ENCODE measurements at regions not wholly inside any gene's neighbourhood (a gene's known extent, or its start where the extent isn't known, plus 50 kb on each side); places are given as distances from the start of the nearest gene placed in this dataset.
A peak's percentile ranks its signal among the peaks of the same experiment; 100 is the strongest.
"Not testable (repeated sequence)": the region's sequence is repeated elsewhere in the genome, so short reads cannot be mapped to it uniquely, and the experiment has no call there.

GRCh38 chr17:27365329-27365945, 71.5 kb downstream of the WSB1 start:
- H3K4me3 ChIP-seq (ENCODE audit: low read length); H3K27ac ChIP-seq (ENCODE audit: low read depth, low read length); H3K36me3 ChIP-seq (ENCODE audit: control insufficient read depth, insufficient read depth, low read length): not testable (repeated sequence)

GRCh38 chr17:27366437-27366836, 72.5 kb downstream of the WSB1 start:
- H3K36me3 ChIP-seq (ENCODE audit: control insufficient read depth, insufficient read depth, low read length): no peaks in the 10 kb centered on the region
- no peak overlapping the region for H3K9ac ChIP-seq (ENCODE audit: low read length)
- peaks cover 25% of the 10 kb centered on the region for H3K4me1 ChIP-seq (ENCODE audit: control insufficient read depth, insufficient read depth, low read length)
- H3K27me3 ChIP-seq (ENCODE audit: control insufficient read depth, insufficient read depth, low read length): no peaks in the 10 kb centered on the region
- H3K27ac ChIP-seq (ENCODE audit: low read depth, low read length): peak overlapping the region; percentile 93
- H3K4me3 ChIP-seq (ENCODE audit: low read length): no peak overlapping the region

More at GRCh38 chr17:27365329-27365945, 71.5 kb downstream of the WSB1 start:
- H3K9ac ChIP-seq (ENCODE audit: low read length); H3K27me3 ChIP-seq (ENCODE audit: control insufficient read depth, insufficient read depth, low read length): not testable (repeated sequence)
- H3K4me1 ChIP-seq (ENCODE audit: control insufficient read depth, insufficient read depth, low read length): peaks cover 25% of the 10 kb centered on the region

GRCh38 chr17:27367121-27367981, 73.4 kb downstream of the WSB1 start:
- H3K27ac ChIP-seq (ENCODE audit: low read depth, low read length): peak overlapping the region; percentile 93
- no peaks in the 10 kb centered on the region for H3K27me3 ChIP-seq (ENCODE audit: control insufficient read depth, insufficient read depth, low read length)
- H3K36me3 ChIP-seq (ENCODE audit: control insufficient read depth, insufficient read depth, low read length): no peaks in the 10 kb centered on the region
- H3K4me1 ChIP-seq (ENCODE audit: control insufficient read depth, insufficient read depth, low read length): peaks cover 25% of the 10 kb centered on the region
- H3K9ac ChIP-seq (ENCODE audit: low read length): no peak overlapping the region
- no peak overlapping the region for H3K4me3 ChIP-seq (ENCODE audit: low read length)

- H3K4me3 ChIP-seq (ENCODE audit: low read length): no peak overlapping the region
- no peak overlapping the region for H3K9ac ChIP-seq (ENCODE audit: low read length)
- peaks cover 25% of the 10 kb centered on the region for H3K4me1 ChIP-seq (ENCODE audit: control insufficient read depth, insufficient read depth, low read length)
- H3K27me3 ChIP-seq (ENCODE audit: control insufficient read depth, insufficient read depth, low read length): no peaks in the 10 kb centered on the region
- peak overlapping the region; percentile 93 for H3K27ac ChIP-seq (ENCODE audit: low read depth, low read length)
- no peaks in the 10 kb centered on the region for H3K36me3 ChIP-seq (ENCODE audit: control insufficient read depth, insufficient read depth, low read length)
Measured at GRCh38 chr17:27368151-27368795, 74.4 kb downstream of the WSB1 start.

GRCh38 chr17:27368980-27369379, 75.1 kb downstream of the WSB1 start:
- Histone ChIP-seq H3K9ac (ENCODE audit: low read length) (no peak overlapping the region), H3K4me3 (ENCODE audit: low read length) (no peak overlapping the region), H3K4me1 (ENCODE audit: control insufficient read depth, insufficient read depth, low read length) (peaks cover 20% of the 10 kb centered on the region), H3K27ac (ENCODE audit: low read depth, low read length) (peak overlapping the region; percentile 93), H3K27me3 (ENCODE audit: control insufficient read depth, insufficient read depth, low read length) (no peaks in the 10 kb centered on the region), H3K36me3 (ENCODE audit: control insufficient read depth, insufficient read depth, low read length) (no peaks in the 10 kb centered on the region)

- H3K27me3 ChIP-seq (ENCODE audit: control insufficient read depth, insufficient read depth, low read length): no peaks in the 10 kb centered on the region
- H3K36me3 ChIP-seq (ENCODE audit: control insufficient read depth, insufficient read depth, low read length): no peaks in the 10 kb centered on the region
- H3K4me1 ChIP-seq (ENCODE audit: control insufficient read depth, insufficient read depth, low read length): peaks cover 16% of the 10 kb centered on the region
- H3K27ac ChIP-seq (ENCODE audit: low read depth, low read length): no peak overlapping the region
- no peak overlapping the region for H3K4me3 ChIP-seq (ENCODE audit: low read length)
- H3K9ac ChIP-seq (ENCODE audit: low read length): no peak overlapping the region
Measured at GRCh38 chr17:27370776-27371175, 76.9 kb downstream of the WSB1 start.

GRCh38 chr17:27373695-27374094, 79.8 kb downstream of the WSB1 start:
- H3K4me1 ChIP-seq (ENCODE audit: control insufficient read depth, insufficient read depth, low read length); H3K27me3 ChIP-seq (ENCODE audit: control insufficient read depth, insufficient read depth, low read length); H3K9ac ChIP-seq (ENCODE audit: low read length); H3K4me3 ChIP-seq (ENCODE audit: low read length); H3K36me3 ChIP-seq (ENCODE audit: control insufficient read depth, insufficient read depth, low read length); H3K27ac ChIP-seq (ENCODE audit: low read depth, low read length): not testable (repeated sequence)

GRCh38 chr17:27376637-27377547, 79.4 kb upstream of the KSR1 start:
- peak overlapping the region; percentile 66 for H3K27ac ChIP-seq (ENCODE audit: low read depth, low read length)
- no peaks in the 10 kb centered on the region for H3K27me3 ChIP-seq (ENCODE audit: control insufficient read depth, insufficient read depth, low read length)
- peaks cover 25% of the 10 kb centered on the region for H3K4me1 ChIP-seq (ENCODE audit: control insufficient read depth, insufficient read depth, low read length)
- H3K36me3 ChIP-seq (ENCODE audit: control insufficient read depth, insufficient read depth, low read length): no peaks in the 10 kb centered on the region
- H3K9ac ChIP-seq (ENCODE audit: low read length): no peak overlapping the region
- no peak overlapping the region for H3K4me3 ChIP-seq (ENCODE audit: low read length)

GRCh38 chr17:27378482-27379175, 77.6 kb upstream of the KSR1 start:
- no peak overlapping the region for H3K4me3 ChIP-seq (ENCODE audit: low read length)
- no peaks in the 10 kb centered on the region for H3K27me3 ChIP-seq (ENCODE audit: control insufficient read depth, insufficient read depth, low read length)
- H3K36me3 ChIP-seq (ENCODE audit: control insufficient read depth, insufficient read depth, low read length): no peaks in the 10 kb centered on the region
- peaks cover 28% of the 10 kb centered on the region for H3K4me1 ChIP-seq (ENCODE audit: control insufficient read depth, insufficient read depth, low read length)
- no peak overlapping the region for H3K9ac ChIP-seq (ENCODE audit: low read length)
- H3K27ac ChIP-seq (ENCODE audit: low read depth, low read length): peak overlapping the region; percentile 88

- Histone ChIP-seq H3K36me3 (ENCODE audit: control insufficient read depth, insufficient read depth, low read length) (no peaks in the 10 kb centered on the region), H3K27ac (ENCODE audit: low read depth, low read length) (peak overlapping the region; percentile 88), H3K4me1 (ENCODE audit: control insufficient read depth, insufficient read depth, low read length) (peaks cover 33% of the 10 kb centered on the region), H3K27me3 (ENCODE audit: control insufficient read depth, insufficient read depth, low read length) (no peaks in the 10 kb centered on the region), H3K9ac (ENCODE audit: low read length) (no peak overlapping the region), H3K4me3 (ENCODE audit: low read length) (peak overlapping the region; percentile 45)
Measured at GRCh38 chr17:27379888-27380533, 76.2 kb upstream of the KSR1 start.

- H3K4me3 ChIP-seq (ENCODE audit: low read length): peak overlapping the region; percentile 45
Measured at GRCh38 chr17:27380551-27380950, 75.7 kb upstream of the KSR1 start.

More at GRCh38 chr17:27380551-27380950, 75.7 kb upstream of the KSR1 start:
- no peaks in the 10 kb centered on the region for H3K27me3 ChIP-seq (ENCODE audit: control insufficient read depth, insufficient read depth, low read length)
- H3K9ac ChIP-seq (ENCODE audit: low read length): no peak overlapping the region
- peak overlapping the region; percentile 88 for H3K27ac ChIP-seq (ENCODE audit: low read depth, low read length)
- H3K36me3 ChIP-seq (ENCODE audit: control insufficient read depth, insufficient read depth, low read length): no peaks in the 10 kb centered on the region
- H3K4me1 ChIP-seq (ENCODE audit: control insufficient read depth, insufficient read depth, low read length): peaks cover 33% of the 10 kb centered on the region
